ENCODE measurements at regions not wholly inside any gene's neighbourhood (a gene's known extent, or its start where the extent isn't known, plus 50 kb on each side); places are given as distances from the start of the nearest gene placed in this dataset.
"Not testable (repeated sequence)": the region's sequence is repeated elsewhere in the genome, so short reads cannot be mapped to it uniquely, and the experiment has no call there.

GRCh38 chr22:23450821-23451220 is 129.3 kb downstream of the IGLL1 start:
- not testable (repeated sequence) for H3K27ac ChIP-seq (ENCODE audit: low read depth); H3K4me1 ChIP-seq (ENCODE audit: insufficient read depth); DNase-seq (ENCODE audit: extremely low spot score); H3K4me3 ChIP-seq (ENCODE audit: low read depth, low read length); H3K36me3 ChIP-seq (ENCODE audit: insufficient read depth)
- WGBS: 91% methylated on average over 15 of the region's 15 CpGs

- Histone ChIP-seq H3K4me3 (ENCODE audit: low read depth, low read length) (no peak overlapping the region), H3K4me1 (ENCODE audit: insufficient read depth) (no peaks in the 10 kb centered on the region), H3K27ac (ENCODE audit: low read depth) (no peak overlapping the region), H3K36me3 (ENCODE audit: insufficient read depth) (no peaks in the 10 kb centered on the region)
- 96% methylated on average over 14 of the region's 14 CpGs for WGBS
- DNase-seq (ENCODE audit: extremely low spot score): no peak
Measured at GRCh38 chr22:23450434-23450795, 129.7 kb downstream of the IGLL1 start.

- DNase-seq (ENCODE audit: extremely low spot score); H3K4me3 ChIP-seq (ENCODE audit: low read depth, low read length); H3K36me3 ChIP-seq (ENCODE audit: insufficient read depth); H3K4me1 ChIP-seq (ENCODE audit: insufficient read depth); H3K27ac ChIP-seq (ENCODE audit: low read depth): not testable (repeated sequence)
- 83% methylated on average over 28 of the region's 28 CpGs for WGBS
Measured at GRCh38 chr22:23449748-23450433, 130.2 kb downstream of the IGLL1 start.

- WGBS: 75% methylated on average over 29 of the region's 31 CpGs
- not testable (repeated sequence) for H3K4me3 ChIP-seq (ENCODE audit: low read depth, low read length); H3K4me1 ChIP-seq (ENCODE audit: insufficient read depth); H3K36me3 ChIP-seq (ENCODE audit: insufficient read depth); DNase-seq (ENCODE audit: extremely low spot score); H3K27ac ChIP-seq (ENCODE audit: low read depth)
Measured at GRCh38 chr22:23448499-23449288, 131.4 kb downstream of the IGLL1 start.

GRCh38 chr22:23446796-23447350 is 133.2 kb downstream of the IGLL1 start:
- DNase-seq (ENCODE audit: extremely low spot score): no peak
- H3K36me3 ChIP-seq (ENCODE audit: insufficient read depth): no peaks in the 10 kb centered on the region
- H3K4me3 ChIP-seq (ENCODE audit: low read depth, low read length): no peak overlapping the region
- H3K27ac ChIP-seq (ENCODE audit: low read depth): no peak overlapping the region
- H3K4me1 ChIP-seq (ENCODE audit: insufficient read depth): no peaks in the 10 kb centered on the region
- WGBS: 94% methylated on average over 30 of the region's 30 CpGs

- not testable (repeated sequence) for H3K4me1 ChIP-seq (ENCODE audit: insufficient read depth); H3K4me3 ChIP-seq (ENCODE audit: low read depth, low read length); H3K36me3 ChIP-seq (ENCODE audit: insufficient read depth); DNase-seq (ENCODE audit: extremely low spot score); H3K27ac ChIP-seq (ENCODE audit: low read depth)
Measured at GRCh38 chr22:23446194-23446593, 133.9 kb downstream of the IGLL1 start.

GRCh38 chr22:23443905-23444304 is 136.2 kb downstream of the IGLL1 start:
- not testable (repeated sequence) for H3K27ac ChIP-seq (ENCODE audit: low read depth); H3K36me3 ChIP-seq (ENCODE audit: insufficient read depth); H3K4me1 ChIP-seq (ENCODE audit: insufficient read depth); H3K4me3 ChIP-seq (ENCODE audit: low read depth, low read length); DNase-seq (ENCODE audit: extremely low spot score)
- 65% methylated on average over 1 of the region's 2 CpGs for WGBS

- WGBS: 92% methylated on average over 3 of the region's 3 CpGs
Measured at GRCh38 chr22:23439581-23439980, 140.5 kb downstream of the IGLL1 start.

GRCh38 chr22:23438216-23438615 is 141.9 kb downstream of the IGLL1 start:
- no peak for DNase-seq (ENCODE audit: extremely low spot score)
- Histone ChIP-seq H3K27ac (ENCODE audit: low read depth) (no peak overlapping the region), H3K4me1 (ENCODE audit: insufficient read depth) (no peaks in the 10 kb centered on the region), H3K36me3 (ENCODE audit: insufficient read depth) (no peaks in the 10 kb centered on the region), H3K4me3 (ENCODE audit: low read depth, low read length) (no peak overlapping the region)
- 63% methylated on average over 13 of the region's 13 CpGs for WGBS

More at GRCh38 chr22:23439581-23439980, 140.5 kb downstream of the IGLL1 start:
- not testable (repeated sequence) for H3K27ac ChIP-seq (ENCODE audit: low read depth); H3K36me3 ChIP-seq (ENCODE audit: insufficient read depth); H3K4me3 ChIP-seq (ENCODE audit: low read depth, low read length); H3K4me1 ChIP-seq (ENCODE audit: insufficient read depth); DNase-seq (ENCODE audit: extremely low spot score)

GRCh38 chr22:23437779-23438178 is 142.3 kb downstream of the IGLL1 start:
- H3K27ac ChIP-seq (ENCODE audit: low read depth): no peak overlapping the region
- H3K4me3 ChIP-seq (ENCODE audit: low read depth, low read length): no peak overlapping the region
- no peaks in the 10 kb centered on the region for H3K36me3 ChIP-seq (ENCODE audit: insufficient read depth)
- H3K4me1 ChIP-seq (ENCODE audit: insufficient read depth): no peaks in the 10 kb centered on the region
- DNase-seq (ENCODE audit: extremely low spot score): no peak
- 90% methylated on average over 16 of the region's 16 CpGs for WGBS

GRCh38 chr22:23437107-23437395 is 143.0 kb downstream of the IGLL1 start:
- DNase-seq (ENCODE audit: extremely low spot score); H3K27ac ChIP-seq (ENCODE audit: low read depth); H3K4me1 ChIP-seq (ENCODE audit: insufficient read depth); H3K4me3 ChIP-seq (ENCODE audit: low read depth, low read length); H3K36me3 ChIP-seq (ENCODE audit: insufficient read depth): not testable (repeated sequence)
- 88% methylated on average over 7 of the region's 7 CpGs for WGBS

- not testable (repeated sequence) for DNase-seq (ENCODE audit: extremely low spot score); H3K27ac ChIP-seq (ENCODE audit: low read depth); H3K36me3 ChIP-seq (ENCODE audit: insufficient read depth); H3K4me1 ChIP-seq (ENCODE audit: insufficient read depth); H3K4me3 ChIP-seq (ENCODE audit: low read depth, low read length)
- WGBS: 75% methylated on average over 23 of the region's 23 CpGs
Measured at GRCh38 chr22:23436354-23437106, 143.6 kb downstream of the IGLL1 start.

GRCh38 chr22:23435186-23435585 is 144.9 kb downstream of the IGLL1 start:
- not testable (repeated sequence) for H3K4me3 ChIP-seq (ENCODE audit: low read depth, low read length); H3K36me3 ChIP-seq (ENCODE audit: insufficient read depth); H3K4me1 ChIP-seq (ENCODE audit: insufficient read depth); H3K27ac ChIP-seq (ENCODE audit: low read depth); DNase-seq (ENCODE audit: extremely low spot score)
- 87% methylated on average over 16 of the region's 16 CpGs for WGBS
